Small intestine (tissue), 7 donors: ENCODE measurements at regions not wholly inside any gene's neighbourhood (a gene's known extent, or its start where the extent isn't known, plus 50 kb on each side); places are given as distances from the start of the nearest gene placed in this dataset.
"Not testable (repeated sequence)": the region's sequence is repeated elsewhere in the genome, so short reads cannot be mapped to it uniquely, and the experiment has no call there.

Experiments used
- DNase-seq, 2 donors: peaks; one replicate each; pipeline versions ENCODE4 v3.0.0 to v3.0.0-alpha.2; 2013
- FAIRE-seq: peaks from 2 replicates; lab custom pipeline; 2012; peaks lifted over from hg19 to GRCh38; lab: Jason Lieb, UNC
- H3K27ac ChIP-seq, 3 donors: one replicate each; pipeline ENCODE4 v1.5.1; 2013; ENCODE audit warnings: low read length in 2 of 3, mild to moderate bottlenecking in 2 of 3, control low read depth in 1 of 3, inconsistent platforms in 1 of 3, low read depth in 1 of 3, moderate library complexity in 1 of 3
- H3K27me3 ChIP-seq, 3 donors: one replicate each; pipeline ENCODE4 v1.6.1; 2013; ENCODE audit warnings: low read length in 3 of 3, inconsistent platforms in 1 of 3; ENCODE audit not compliant: control insufficient read depth in 3 of 3, insufficient read depth in 3 of 3
- H3K36me3 ChIP-seq, 3 donors: one replicate each; pipeline ENCODE4 v1.6.1; 2013; ENCODE audit warnings: low read length in 3 of 3, inconsistent platforms in 1 of 3, low read depth in 1 of 3, mild to moderate bottlenecking in 1 of 3, moderate library complexity in 1 of 3; ENCODE audit not compliant: control insufficient read depth in 3 of 3, insufficient read depth in 2 of 3
- H3K4me1 ChIP-seq, 3 donors: one replicate each; pipeline ENCODE4 v1.6.1; 2013; ENCODE audit warnings: low read length in 2 of 3, inconsistent platforms in 1 of 3, low read depth in 1 of 3, mild to moderate bottlenecking in 1 of 3, moderate library complexity in 1 of 3; ENCODE audit not compliant: control insufficient read depth in 3 of 3, insufficient read depth in 2 of 3
- H3K4me3 ChIP-seq, 3 donors: one replicate each; pipeline ENCODE4 v1.5.1; 2013; ENCODE audit warnings: low read length in 3 of 3, control low read depth in 1 of 3, inconsistent platforms in 1 of 3, low read depth in 1 of 3, mild to moderate bottlenecking in 1 of 3, moderate library complexity in 1 of 3
- H3K9me3 ChIP-seq, 2 donors: one replicate each; pipeline ENCODE4 v1.6.1; 2013; ENCODE audit warnings: low read depth in 1 of 2, low read length in 1 of 2; ENCODE audit not compliant: control insufficient read depth in 2 of 2, insufficient read depth in 1 of 2
- WGBS, 3 donors: extraction: QIAGEN DNeasy Blood & Tissue Kit; methylation state at CpG; one replicate each; pipeline ENCODE4 v1.1.7; 2013; 5-methylcytosine and 5-hydroxymethylcytosine counted together
- donor health status: healthy with polysubstance abuse.
- donor health status: control.
- donor health status: control.
- donor health status: Bipolar disorder and iron deficiency.
- donor health status: healthy.

DNA sequence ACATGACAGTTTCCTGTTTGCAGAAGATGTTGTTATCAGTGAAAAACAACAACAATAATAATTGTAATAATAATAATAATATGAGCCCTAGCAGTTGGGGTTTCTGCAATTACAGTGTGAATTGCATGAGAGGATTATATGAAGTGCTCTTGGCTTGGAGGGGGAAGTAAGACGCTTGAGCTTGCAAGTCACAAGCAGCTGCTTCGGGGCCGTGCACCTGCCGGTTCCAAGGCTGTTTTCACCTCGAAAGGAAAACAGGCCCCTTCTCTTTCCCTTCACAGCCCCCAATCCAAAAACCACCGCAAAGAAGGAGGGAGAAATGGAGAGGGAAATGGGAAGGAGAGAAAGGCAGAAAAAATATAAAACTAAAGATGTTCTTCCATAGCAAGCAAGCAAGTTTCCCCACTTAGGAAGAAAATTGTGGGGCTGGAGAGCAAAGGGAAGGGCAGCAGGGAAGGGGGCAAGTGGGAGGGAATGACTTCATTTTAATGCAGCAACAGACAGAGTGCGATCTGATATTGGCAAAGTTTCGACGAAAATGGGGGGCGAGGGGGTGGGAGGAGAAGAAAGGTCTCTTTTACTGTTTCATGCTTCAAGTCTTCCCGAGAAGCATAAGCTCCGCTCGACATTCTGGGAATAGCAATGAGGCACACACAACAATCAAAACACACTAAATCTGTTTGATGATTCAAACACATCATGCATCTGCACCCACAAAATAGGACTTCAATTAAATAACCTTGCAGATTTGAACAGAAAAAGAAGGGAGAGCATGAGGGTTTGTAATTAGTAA, 284.2 kb upstream of the ATP11B start:
- Histone ChIP-seq H3K9me3 (no peaks in the 10 kb centered on the region), H3K27ac (no peak overlapping the region), H3K36me3 (no peaks in the 10 kb centered on the region), H3K27me3 (peaks cover 0 to 3% (median 0%) of the 10 kb centered on the region in 3 donors), H3K4me3 (no peak overlapping the region), H3K4me1 (no peaks in the 10 kb centered on the region)
- FAIRE-seq = no peak
- WGBS, 3 donors = 34 to 45% (median 40%) methylated on average over 12 to 13 of the region's 13 CpGs
- no peak for DNase-seq

DNA sequence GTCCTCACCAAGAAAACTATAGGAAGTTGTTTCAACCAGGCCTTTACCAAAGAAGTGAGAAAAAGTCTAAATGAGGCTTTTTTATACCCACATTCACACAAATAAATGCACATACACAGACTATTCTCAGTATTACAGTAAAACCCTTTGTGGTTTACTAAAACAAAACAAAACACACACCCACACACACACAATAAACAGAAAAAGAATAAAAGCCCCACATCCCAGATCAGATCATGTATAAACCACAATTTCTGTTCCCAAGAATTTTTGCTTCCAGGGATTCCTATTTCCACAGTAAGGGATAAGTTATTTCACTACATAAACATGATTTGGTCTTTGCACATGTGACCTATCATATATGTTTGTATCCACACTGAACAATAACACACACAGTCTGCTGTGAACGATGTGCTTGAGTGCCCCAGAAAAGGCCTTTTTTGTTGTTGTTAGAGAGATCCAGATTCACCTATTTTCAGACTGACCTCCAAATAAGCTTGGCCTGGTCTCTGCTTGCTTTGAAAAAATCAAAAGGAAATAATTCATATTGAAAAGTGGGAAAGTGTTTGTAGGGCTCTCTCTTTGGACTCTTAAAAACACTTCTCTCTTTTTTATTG, 283.4 kb upstream of the ATP11B start:
- DNase-seq (no peak), FAIRE-seq (no peak)
- Histone ChIP-seq H3K4me1 (no peaks in the 10 kb centered on the region), H3K9me3 (no peaks in the 10 kb centered on the region), H3K27ac (no peak overlapping the region), H3K36me3 (no peaks in the 10 kb centered on the region), H3K27me3 (peaks cover 0 to 3% (median 0%) of the 10 kb centered on the region in 3 donors), H3K4me3 (no peak overlapping the region)
- 56 to 64% (median 61%) methylated on average over 1 of the region's 1 CpG for WGBS, 3 donors

DNA sequence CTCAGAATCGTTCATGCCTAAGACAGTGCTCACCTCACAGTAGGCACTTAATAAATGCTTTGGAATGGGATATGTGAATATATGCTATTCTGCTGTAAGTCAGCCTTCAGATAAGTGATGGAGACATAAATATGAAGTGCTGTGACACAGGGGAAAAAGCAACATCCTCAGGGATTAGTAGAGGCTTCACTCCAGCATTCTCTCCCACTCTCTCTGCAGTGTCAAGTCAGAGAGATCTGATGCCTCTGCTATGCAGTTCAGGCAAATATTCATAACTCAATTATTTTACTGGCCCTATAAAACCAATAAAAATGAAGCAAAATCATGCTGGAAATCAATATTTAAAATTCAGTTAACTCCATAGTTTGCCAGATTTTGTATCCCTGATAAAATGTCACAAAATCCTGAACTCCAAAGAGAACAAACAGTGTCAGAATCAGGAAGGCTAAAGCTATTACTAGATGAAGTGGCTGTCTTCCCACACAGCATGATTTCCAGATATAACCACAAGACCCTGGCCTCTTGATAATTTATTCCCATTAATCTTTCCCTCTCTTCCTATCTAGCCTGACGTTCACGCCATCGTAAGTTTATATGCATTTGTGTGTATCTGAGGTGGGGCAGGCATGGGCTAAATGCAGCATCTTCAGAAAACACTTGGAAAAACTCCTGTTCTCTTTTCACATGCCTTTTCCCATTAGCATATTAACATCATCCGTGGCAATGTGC, 278.9 kb upstream of the ATP11B start:
- WGBS, 3 donors = 76 to 81% (median 76%) methylated on average over 5 of the region's 5 CpGs

GRCh38 chr3:182516597-182517336, 276.5 kb upstream of the ATP11B start:
- H3K36me3 ChIP-seq = no peaks in the 10 kb centered on the region
- H3K4me3 ChIP-seq = no peak overlapping the region
- no peaks in the 10 kb centered on the region for H3K9me3 ChIP-seq
- 73 to 80% (median 78%) methylated on average over 6 of the region's 6 CpGs for WGBS, 3 donors
- FAIRE-seq = no peak
- no peaks in the 10 kb centered on the region for H3K27me3 ChIP-seq
- peak in 1 of 2 donors; percentile 13 for DNase-seq
- H3K4me1 ChIP-seq = no peaks in the 10 kb centered on the region
- no peak overlapping the region for H3K27ac ChIP-seq

More for the DNA sequence above, 278.9 kb upstream of the ATP11B start:
- DNase-seq = no peak
- Histone ChIP-seq H3K4me3 (no peak overlapping the region), H3K4me1 (no peaks in the 10 kb centered on the region), H3K36me3 (no peaks in the 10 kb centered on the region), H3K27me3 (no peaks in the 10 kb centered on the region), H3K9me3 (no peaks in the 10 kb centered on the region), H3K27ac (no peak overlapping the region)
- FAIRE-seq = no peak

GRCh38 chr3:182519569-182519968, 273.7 kb upstream of the ATP11B start:
- Histone ChIP-seq H3K9me3 (no peaks in the 10 kb centered on the region), H3K27ac (no peak overlapping the region), H3K4me3 (no peak overlapping the region), H3K27me3 (no peaks in the 10 kb centered on the region), H3K4me1 (no peaks in the 10 kb centered on the region), H3K36me3 (no peaks in the 10 kb centered on the region)
- DNase-seq (no peak), FAIRE-seq (no peak)
- 79 to 82% (median 81%) methylated on average over 2 of the region's 2 CpGs for WGBS, 3 donors

DNA sequence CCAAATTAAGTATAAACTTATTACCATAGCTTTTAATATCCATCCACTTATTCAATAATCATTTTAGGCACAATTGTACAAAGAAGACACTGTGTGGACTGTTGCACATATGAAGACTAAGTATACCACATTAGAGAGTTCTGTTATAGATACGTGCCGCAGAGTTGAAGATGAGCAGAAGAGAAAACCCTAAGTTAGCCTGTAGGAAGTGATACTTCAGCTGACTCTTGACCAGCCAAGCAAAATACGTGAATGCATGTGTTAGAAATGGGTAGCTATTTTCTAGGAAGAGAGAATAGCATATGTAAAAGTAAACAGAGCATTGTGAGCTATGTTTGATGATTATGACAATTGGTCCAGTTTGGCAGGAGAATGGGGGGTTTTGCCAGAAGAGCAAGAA, 272.0 kb upstream of the ATP11B start:
- Histone ChIP-seq H3K4me3 (no peak overlapping the region), H3K27ac (no peak overlapping the region), H3K36me3 (no peaks in the 10 kb centered on the region), H3K4me1 (no peaks in the 10 kb centered on the region), H3K27me3 (no peaks in the 10 kb centered on the region), H3K9me3 (no peaks in the 10 kb centered on the region)
- DNase-seq (no peak), FAIRE-seq (no peak)
- 79 to 90% (median 83%) methylated on average over 3 of the region's 3 CpGs for WGBS, 3 donors

GRCh38 chr3:182523424-182523823, 269.9 kb upstream of the ATP11B start:
- H3K27ac ChIP-seq, H3K4me1 ChIP-seq, H3K9me3 ChIP-seq, FAIRE-seq, H3K27me3 ChIP-seq, H3K4me3 ChIP-seq, H3K36me3 ChIP-seq, DNase-seq: not testable (repeated sequence)
- WGBS, 3 donors = 76 to 87% (median 82%) methylated on average over 3 of the region's 3 CpGs

DNA sequence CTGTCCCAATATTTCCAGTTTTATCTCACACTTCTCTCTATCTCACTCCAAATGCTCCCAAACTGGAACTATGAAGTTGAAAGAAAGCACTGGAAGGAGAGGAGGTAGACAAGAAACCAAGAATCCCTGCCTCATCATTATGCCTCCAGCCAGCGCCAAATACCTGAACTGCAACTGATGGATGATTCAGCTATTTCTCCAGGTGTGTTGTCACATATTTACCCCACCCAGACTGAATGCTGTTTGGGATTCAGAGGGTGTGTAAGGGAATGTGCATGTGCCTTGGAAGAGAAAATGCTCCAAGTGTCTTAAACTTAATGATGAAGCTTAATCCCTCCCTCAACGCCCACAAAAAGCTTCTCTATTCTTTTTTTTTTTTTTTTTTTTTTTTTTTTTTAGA, 269.5 kb upstream of the ATP11B start:
- Histone ChIP-seq H3K27ac (no peak overlapping the region), H3K9me3 (no peaks in the 10 kb centered on the region), H3K4me3 (no peak overlapping the region), H3K27me3 (no peaks in the 10 kb centered on the region), H3K4me1 (no peaks in the 10 kb centered on the region), H3K36me3 (no peaks in the 10 kb centered on the region)
- no peak for FAIRE-seq
- no peak for DNase-seq
- WGBS, 3 donors = 74 to 86% (median 79%) methylated on average over 2 of the region's 2 CpGs
